Fibroblast of skin of left biceps (primary cell): ENCODE measurements at regions not wholly inside any gene's neighbourhood (a gene's known extent, or its start where the extent isn't known, plus 50 kb on each side); places are given as distances from the start of the nearest gene placed in this dataset.
A peak's percentile ranks its signal among the peaks of the same experiment; 100 is the strongest.
"Not testable (repeated sequence)": the region's sequence is repeated elsewhere in the genome, so short reads cannot be mapped to it uniquely, and the experiment has no call there.

ENCODE experiments used
- DNase-seq, 2 experiments: peaks; one replicate each; pipeline ENCODE4 v3.0.0-alpha.2; 2013; ENCODE audit warnings: low read depth in 2 of 2

GRCh38 chr4:186814535-186815070, 90.9 kb upstream of the FAT1 start:
- no peak for DNase-seq

- DNase-seq: no peak
Measured at GRCh38 chr4:186819342-186820086, 95.9 kb upstream of the FAT1 start.

GRCh38 chr4:186820391-186820891, 96.8 kb upstream of the FAT1 start:
- DNase-seq: no peak

GRCh38 chr4:186823989-186824388, 100.3 kb upstream of the FAT1 start:
- no peak for DNase-seq

GRCh38 chr4:186825069-186825468, 101.4 kb upstream of the FAT1 start:
- DNase-seq: no peak

GRCh38 chr4:186826006-186826405, 102.3 kb upstream of the FAT1 start:
- no peak for DNase-seq

GRCh38 chr4:186826846-186827533, 103.3 kb upstream of the FAT1 start:
- no peak for DNase-seq

- DNase-seq: no peak
Measured at GRCh38 chr4:186827534-186827897, 103.9 kb upstream of the FAT1 start.

- DNase-seq: no peak
Measured at GRCh38 chr4:186829097-186829496, 105.4 kb upstream of the FAT1 start.

GRCh38 chr4:186829740-186830449, 106.2 kb upstream of the FAT1 start:
- no peak for DNase-seq

GRCh38 chr4:186831574-186831973, 107.9 kb upstream of the FAT1 start:
- DNase-seq: no peak

GRCh38 chr4:186832906-186833305, 109.2 kb upstream of the FAT1 start:
- no peak for DNase-seq

- DNase-seq: not testable (repeated sequence)
Measured at GRCh38 chr4:186837463-186837862, 113.8 kb upstream of the FAT1 start.

GRCh38 chr4:186838295-186838694, 114.6 kb upstream of the FAT1 start:
- no peak for DNase-seq

- DNase-seq: peak in 1 of 2 experiments; percentile 42
Measured at GRCh38 chr4:186839122-186840037, 115.7 kb upstream of the FAT1 start.

GRCh38 chr4:186840222-186840701, 116.6 kb upstream of the FAT1 start:
- DNase-seq: no peak

GRCh38 chr4:186840771-186841301, 117.2 kb upstream of the FAT1 start:
- no peak for DNase-seq

GRCh38 chr4:186844059-186844681, 120.5 kb upstream of the FAT1 start:
- DNase-seq: peak in 1 of 2 experiments; percentile 29

- peak in 1 of 2 experiments; percentile 44 for DNase-seq
Measured at GRCh38 chr4:186845137-186845842, 121.6 kb upstream of the FAT1 start.

- DNase-seq: no peak
Measured at GRCh38 chr4:186846426-186846825, 122.8 kb upstream of the FAT1 start.
